ENCODE measurements at regions not wholly inside any gene's neighbourhood (a gene's known extent, or its start where the extent isn't known, plus 50 kb on each side); places are given as distances from the start of the nearest gene placed in this dataset.

DNA sequence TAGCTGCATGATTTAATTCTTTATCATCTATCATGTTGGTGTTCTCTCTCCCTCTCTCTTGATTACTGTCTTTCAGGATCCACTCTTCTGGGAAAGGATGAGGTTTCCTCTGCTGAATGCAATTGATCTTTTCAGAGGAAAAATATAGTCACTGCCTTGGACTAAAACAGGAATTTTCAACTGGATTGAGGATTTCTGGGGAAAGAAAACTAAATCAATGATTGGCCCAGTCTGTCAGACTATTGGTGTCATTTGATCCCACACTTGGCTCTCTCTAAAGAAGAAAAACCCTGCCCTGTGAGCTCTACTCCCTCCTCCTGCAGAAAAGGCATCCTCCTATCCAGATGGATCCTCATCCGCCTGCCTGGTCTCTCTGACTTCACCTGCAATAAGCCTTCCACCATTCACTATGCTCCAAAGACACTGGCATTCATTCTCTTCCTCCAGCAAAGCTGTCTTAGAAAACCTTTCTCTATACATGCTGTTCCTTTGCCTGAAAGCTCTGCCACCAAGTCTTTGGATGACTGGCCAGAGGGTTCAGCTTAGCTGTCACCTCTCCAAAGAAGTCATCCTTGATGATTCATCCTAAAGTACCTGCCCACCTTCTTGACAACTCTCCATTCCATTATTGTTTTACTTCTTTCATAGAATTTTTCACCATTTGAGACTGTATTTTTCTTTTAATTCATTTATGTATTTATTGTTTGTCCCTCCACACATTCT is 127.7 kb upstream of the CAND1 start:
- TF ChIP-seq, protein P1, sequence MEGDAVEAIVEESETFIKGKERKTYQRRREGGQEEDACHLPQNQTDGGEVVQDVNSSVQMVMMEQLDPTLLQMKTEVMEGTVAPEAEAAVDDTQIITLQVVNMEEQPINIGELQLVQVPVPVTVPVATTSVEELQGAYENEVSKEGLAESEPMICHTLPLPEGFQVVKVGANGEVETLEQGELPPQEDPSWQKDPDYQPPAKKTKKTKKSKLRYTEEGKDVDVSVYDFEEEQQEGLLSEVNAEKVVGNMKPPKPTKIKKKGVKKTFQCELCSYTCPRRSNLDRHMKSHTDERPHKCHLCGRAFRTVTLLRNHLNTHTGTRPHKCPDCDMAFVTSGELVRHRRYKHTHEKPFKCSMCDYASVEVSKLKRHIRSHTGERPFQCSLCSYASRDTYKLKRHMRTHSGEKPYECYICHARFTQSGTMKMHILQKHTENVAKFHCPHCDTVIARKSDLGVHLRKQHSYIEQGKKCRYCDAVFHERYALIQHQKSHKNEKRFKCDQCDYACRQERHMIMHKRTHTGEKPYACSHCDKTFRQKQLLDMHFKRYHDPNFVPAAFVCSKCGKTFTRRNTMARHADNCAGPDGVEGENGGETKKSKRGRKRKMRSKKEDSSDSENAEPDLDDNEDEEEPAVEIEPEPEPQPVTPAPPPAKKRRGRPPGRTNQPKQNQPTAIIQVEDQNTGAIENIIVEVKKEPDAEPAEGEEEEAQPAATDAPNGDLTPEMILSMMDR (IDR thresholded peaks at IDR 0.05): no peak
- Histone ChIP-seq H2AFZ (peak overlapping the region; percentile 54), H3K4me1 (peaks cover 7% of the 10 kb centered on the region), H3K9me3 (ENCODE audit: control insufficient read depth, low read length) (no peaks in the 10 kb centered on the region), H3K27me3 (ENCODE audit: control insufficient read depth, insufficient read depth, low read length) (no peaks in the 10 kb centered on the region), H3K4me3 (ENCODE audit: low read depth, low read length) (no peak overlapping the region), H3K4me2 (ENCODE audit: low read length) (no peak overlapping the region), H3K9ac (no peak overlapping the region), H3K79me2 (no peaks in the 10 kb centered on the region), H3K27ac (no peak overlapping the region), H3K36me3 (ENCODE audit: control insufficient read depth, insufficient read depth, low read length) (no peaks in the 10 kb centered on the region)

DNA sequence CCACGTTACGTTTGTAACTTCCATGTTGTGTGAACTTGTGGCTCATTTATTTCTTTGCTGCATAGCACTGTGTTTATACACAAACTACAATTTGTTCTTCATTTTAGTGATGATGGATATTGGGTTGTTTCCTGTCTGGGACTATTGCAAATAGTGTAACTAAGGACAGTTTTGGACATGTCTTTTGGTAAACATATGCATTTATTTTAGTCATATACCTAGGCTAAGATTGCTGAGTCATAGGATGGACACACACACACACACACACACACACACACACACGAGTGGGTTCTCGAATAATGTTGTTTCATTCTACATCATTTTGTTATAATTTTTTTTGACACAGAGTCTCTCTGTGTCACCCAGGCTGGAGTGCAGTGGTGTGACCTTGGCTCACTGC is 123.5 kb upstream of the CAND1 start:
- Histone ChIP-seq H3K9me3 (ENCODE audit: control insufficient read depth, low read length) (no peaks in the 10 kb centered on the region), H3K79me2 (no peaks in the 10 kb centered on the region), H3K27me3 (ENCODE audit: control insufficient read depth, insufficient read depth, low read length) (no peaks in the 10 kb centered on the region), H3K9ac (no peak overlapping the region), H3K36me3 (ENCODE audit: control insufficient read depth, insufficient read depth, low read length) (no peaks in the 10 kb centered on the region), H2AFZ (no peak overlapping the region), H3K4me2 (ENCODE audit: low read length) (no peak overlapping the region), H3K4me1 (peaks cover 7% of the 10 kb centered on the region), H3K27ac (no peak overlapping the region), H3K4me3 (ENCODE audit: low read depth, low read length) (no peak overlapping the region)
- TF ChIP-seq, protein P1 (IDR thresholded peaks at IDR 0.05): no peak

DNA sequence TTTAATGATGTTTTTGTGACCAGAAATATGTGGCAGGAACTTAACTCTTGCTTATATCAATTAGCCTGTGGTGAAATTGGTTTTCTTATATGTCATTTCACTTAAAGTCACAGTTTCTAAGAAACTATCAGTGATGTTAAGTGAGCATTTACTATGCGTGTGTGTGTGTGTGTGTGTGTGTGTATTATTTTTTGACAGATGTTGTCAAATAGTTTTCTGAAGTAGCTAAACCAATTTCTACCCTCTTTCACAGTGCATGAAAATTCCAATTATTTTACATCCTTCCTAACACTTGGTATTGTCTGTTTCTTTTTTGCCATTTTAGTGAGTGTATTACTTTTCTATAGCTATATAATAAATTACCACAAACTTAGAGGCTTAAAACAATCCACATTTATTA is 122.1 kb upstream of the CAND1 start:
- Histone ChIP-seq H3K79me2 (no peaks in the 10 kb centered on the region), H3K36me3 (ENCODE audit: control insufficient read depth, insufficient read depth, low read length) (no peaks in the 10 kb centered on the region), H3K9ac (no peak overlapping the region), H3K4me2 (ENCODE audit: low read length) (no peak overlapping the region), H3K9me3 (ENCODE audit: control insufficient read depth, low read length) (no peaks in the 10 kb centered on the region), H2AFZ (no peak overlapping the region), H3K27ac (no peak overlapping the region), H3K27me3 (ENCODE audit: control insufficient read depth, insufficient read depth, low read length) (no peaks in the 10 kb centered on the region), H3K4me1 (no peaks in the 10 kb centered on the region), H3K4me3 (ENCODE audit: low read depth, low read length) (no peak overlapping the region)
- TF ChIP-seq, protein P1 (IDR thresholded peaks at IDR 0.05): no peak

DNA sequence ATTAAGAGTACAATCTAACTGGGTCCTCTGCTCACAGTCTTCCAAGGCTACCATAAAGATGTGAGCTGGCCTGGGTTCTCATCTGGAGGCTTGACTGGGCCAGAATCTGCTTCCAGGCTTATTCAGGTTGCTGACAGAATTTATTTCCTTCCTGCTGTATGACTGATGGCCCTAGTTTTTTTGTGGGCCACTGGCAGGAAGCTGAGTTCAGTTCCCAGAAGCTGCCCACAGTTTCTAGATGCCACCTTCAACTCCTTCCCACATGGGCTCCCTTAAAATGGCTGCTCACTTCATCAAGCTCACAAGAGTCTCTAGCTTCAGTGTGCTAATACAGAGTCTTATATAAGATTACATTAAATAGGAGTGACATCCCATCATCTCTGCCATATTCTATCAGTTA is 121.7 kb upstream of the CAND1 start:
- Histone ChIP-seq H3K4me1 (no peaks in the 10 kb centered on the region), H3K79me2 (no peaks in the 10 kb centered on the region), H3K9ac (no peak overlapping the region), H3K9me3 (ENCODE audit: control insufficient read depth, low read length) (no peaks in the 10 kb centered on the region), H3K4me3 (ENCODE audit: low read depth, low read length) (no peak overlapping the region), H3K4me2 (ENCODE audit: low read length) (no peak overlapping the region), H3K27ac (no peak overlapping the region), H2AFZ (no peak overlapping the region), H3K36me3 (ENCODE audit: control insufficient read depth, insufficient read depth, low read length) (no peaks in the 10 kb centered on the region), H3K27me3 (ENCODE audit: control insufficient read depth, insufficient read depth, low read length) (no peaks in the 10 kb centered on the region)
- TF ChIP-seq, protein P1 (IDR thresholded peaks at IDR 0.05): no peak

DNA sequence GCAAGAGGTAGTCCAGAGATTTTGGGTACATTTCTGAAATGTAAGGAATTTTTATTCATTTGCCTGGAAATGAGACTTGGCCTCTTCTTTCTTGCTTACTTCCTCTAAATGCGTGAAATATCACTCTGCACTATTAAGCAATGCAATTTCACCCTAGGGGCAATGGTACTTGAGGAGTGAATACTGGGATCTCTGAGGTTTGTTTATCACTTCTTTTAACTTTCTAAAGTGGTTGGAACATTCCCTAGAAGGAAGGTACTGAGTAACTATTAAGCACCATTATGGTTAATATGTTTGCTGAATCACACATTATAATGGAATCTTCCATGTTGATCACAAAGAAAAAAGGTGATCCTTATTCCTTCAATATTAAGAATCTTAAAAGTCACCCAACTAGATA is 120.9 kb upstream of the CAND1 start:
- Histone ChIP-seq H3K4me1 (no peaks in the 10 kb centered on the region), H3K4me3 (ENCODE audit: low read depth, low read length) (no peak overlapping the region), H3K79me2 (no peaks in the 10 kb centered on the region), H3K9me3 (ENCODE audit: control insufficient read depth, low read length) (no peaks in the 10 kb centered on the region), H3K27me3 (ENCODE audit: control insufficient read depth, insufficient read depth, low read length) (no peaks in the 10 kb centered on the region), H2AFZ (no peak overlapping the region), H3K9ac (no peak overlapping the region), H3K36me3 (ENCODE audit: control insufficient read depth, insufficient read depth, low read length) (no peaks in the 10 kb centered on the region), H3K4me2 (ENCODE audit: low read length) (no peak overlapping the region), H3K27ac (no peak overlapping the region)
- TF ChIP-seq, protein P1 (IDR thresholded peaks at IDR 0.05): no peak

Data from parathyroid adenoma (tissue), 2 donors.